CD14-positive monocyte (primary cell): ENCODE measurements at regions not wholly inside any gene's neighbourhood (a gene's known extent, or its start where the extent isn't known, plus 50 kb on each side); places are given as distances from the start of the nearest gene placed in this dataset.

Source experiments
- DNase-seq, 3 donors: peaks; one replicate each; pipeline ENCODE4 v3.0.0-alpha.2; 2011 to 2022
- H2AFZ ChIP-seq: 2 replicates; pipeline ENCODE4 v1.6.0; 2012; ENCODE audit warnings: mild to moderate bottlenecking, low read depth, low read length, inconsistent platforms; ENCODE audit not compliant: insufficient read depth, poor library complexity, severe bottlenecking
- H3K27ac ChIP-seq, 2 donors: 1 replicate in 1 of 2; 2 replicates in 1 of 2; pipeline ENCODE4 v1.5.1; 2012 to 2013; ENCODE audit warnings: low read length in 2 of 2, control low read depth in 1 of 2, inconsistent platforms in 1 of 2, low read depth in 1 of 2, mild to moderate bottlenecking in 1 of 2
- H3K27me3 ChIP-seq, 2 donors: one replicate each; pipeline versions ENCODE4 v1.6.0 to v1.6.1; 2011 to 2013; ENCODE audit warnings: low read length in 2 of 2; ENCODE audit not compliant: control insufficient read depth in 2 of 2, insufficient read depth in 2 of 2
- H3K36me3 ChIP-seq, 2 donors: replicated peaks in 1 of 2; 1 replicate in 1 of 2; 2 replicates in 1 of 2; pipeline versions ENCODE4 v1.5.1 to v1.6.1; 2012 to 2013; ENCODE audit warnings: low read length in 2 of 2, control low read depth in 1 of 2, inconsistent platforms in 1 of 2, mild to moderate bottlenecking in 1 of 2; ENCODE audit not compliant: insufficient read depth in 2 of 2, control insufficient read depth in 1 of 2
- H3K4me1 ChIP-seq, 2 donors: 1 replicate in 1 of 2; 2 replicates in 1 of 2; pipeline versions ENCODE4 v1.5.1 to v1.6.1; 2012 to 2013; ENCODE audit warnings: low read length in 2 of 2, control low read depth in 1 of 2, inconsistent platforms in 1 of 2, mild to moderate bottlenecking in 1 of 2, moderate library complexity in 1 of 2; ENCODE audit not compliant: insufficient read depth in 2 of 2, control insufficient read depth in 1 of 2
- H3K4me2 ChIP-seq: replicated peaks from 2 replicates; pipeline ENCODE3; 2012; ENCODE audit warnings: low read length, moderate library complexity, mild to moderate bottlenecking; ENCODE audit not compliant: poor library complexity, severe bottlenecking; ENCODE audit errors: extremely low read depth
- H3K4me3 ChIP-seq, 3 experiments: fragments of 200-600 bp in 1 of 3; sonication (generic) in 1 of 3; replicated peaks in 1 of 3; 1 replicate in 2 of 3; 2 replicates in 1 of 3; pipeline ENCODE4 v1.5.1; 2011 to 2013; ENCODE audit warnings: low read length in 3 of 3, mild to moderate bottlenecking in 3 of 3, control low read depth in 2 of 3, low read depth in 2 of 3, inconsistent platforms in 1 of 3, moderate library complexity in 1 of 3
- H3K79me2 ChIP-seq: 2 replicates; pipeline ENCODE4 v1.6.0; 2012; ENCODE audit warnings: mild to moderate bottlenecking, control low read depth, inconsistent platforms, low read length, moderate library complexity; ENCODE audit not compliant: insufficient read depth
- H3K9ac ChIP-seq: 2 replicates; pipeline ENCODE4 v1.6.0; 2017; ENCODE audit warnings: low read length, mild to moderate bottlenecking; ENCODE audit not compliant: insufficient read depth, poor library complexity, severe bottlenecking
- H3K9me3 ChIP-seq, 2 donors: replicated peaks in 1 of 2; 1 replicate in 1 of 2; 2 replicates in 1 of 2; pipeline versions ENCODE4 v1.5.1 to v1.6.1; 2012 to 2013; ENCODE audit warnings: low read length in 2 of 2, control low read depth in 1 of 2; ENCODE audit not compliant: control insufficient read depth in 1 of 2, insufficient read depth in 1 of 2
- H4K20me1 ChIP-seq: 2 replicates; pipeline ENCODE4 v1.6.0; 2012; ENCODE audit warnings: mild to moderate bottlenecking, low read length, control low read depth, moderate library complexity; ENCODE audit not compliant: insufficient read depth
- H3K27ac Mint-ChIP-seq, 7 donors: one replicate each; pipeline ENCODE4 v1.8.0; 2020; ENCODE audit warnings: mild to moderate bottlenecking in 7 of 7, mixed read lengths in 7 of 7, moderate library complexity in 6 of 7, inconsistent platforms in 2 of 7
- H3K27me3 Mint-ChIP-seq, 3 donors: one replicate each; pipeline ENCODE4 v1.8.0; 2021 to 2022; ENCODE audit warnings: low read depth in 3 of 3, mild to moderate bottlenecking in 3 of 3, mixed read lengths in 3 of 3, moderate library complexity in 3 of 3, inconsistent platforms in 1 of 3
- H3K36me3 Mint-ChIP-seq, 2 donors: one replicate each; pipeline ENCODE4 v1.8.0; 2020; ENCODE audit warnings: mixed read lengths in 2 of 2, inconsistent platforms in 1 of 2, mild to moderate bottlenecking in 1 of 2
- H3K4me1 Mint-ChIP-seq: one replicate; pipeline ENCODE4 v1.8.0; 2020; ENCODE audit warnings: mild to moderate bottlenecking, mixed read lengths
- H3K4me3 Mint-ChIP-seq, 2 donors: one replicate each; pipeline ENCODE4 v1.8.0; 2020; ENCODE audit warnings: mild to moderate bottlenecking in 2 of 2, mixed read lengths in 2 of 2, moderate library complexity in 1 of 2
- H3K9me3 Mint-ChIP-seq, 7 donors: one replicate each; pipeline ENCODE4 v1.8.0; 2020 to 2022; ENCODE audit warnings: mixed read lengths in 7 of 7, mild to moderate bottlenecking in 6 of 7, moderate library complexity in 6 of 7, inconsistent platforms in 2 of 7
- WGBS: methylation state at CpG from one replicate; pipeline ENCODE4 v1.1.5; 2013; ENCODE audit warnings: missing lambda C conversion rate; ENCODE audit not compliant: insufficient coverage; 5-methylcytosine and 5-hydroxymethylcytosine counted together
- intact Hi-C, 2 donors: fragments of 100-400 bp; cut with micrococcal nuclease; formaldehyde crosslinking; loops; one replicate each; pipeline versions ENCODE4 v1.15.0 to v1.15.1; 2023
- TF ChIP-seq, protein P1 (sequence below): fragments of 200-600 bp; IDR thresholded peaks from one replicate; pipeline ENCODE4 v1.8.0; 2022; ENCODE audit warnings: antibody characterized with exemption, mild to moderate bottlenecking

DNA sequence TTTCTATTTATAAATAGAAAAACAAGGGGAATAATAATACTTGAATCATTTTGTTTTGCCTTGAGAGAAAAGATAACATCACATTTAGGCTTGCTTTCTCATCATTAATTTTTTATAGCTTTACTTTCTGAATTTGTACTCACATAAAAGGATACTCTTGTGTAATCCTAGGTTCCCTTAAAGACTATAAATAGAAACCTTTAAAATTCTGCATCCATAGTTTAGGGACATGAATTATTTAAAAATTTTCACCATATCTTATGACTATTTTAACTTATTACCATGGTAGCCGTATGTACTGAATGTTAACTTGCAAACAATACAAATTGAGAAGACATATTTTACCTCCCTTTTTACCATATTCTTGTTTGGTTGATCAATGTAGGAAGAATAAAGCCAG is 143.5 kb upstream of the CWC22 start:
- no peak overlapping the region for H3K4me2 ChIP-seq
- H4K20me1 ChIP-seq = no peaks in the 10 kb centered on the region
- intact Hi-C loops = no loop called here
- no peaks in the 10 kb centered on the region for H3K79me2 ChIP-seq
- H3K27me3 ChIP-seq = no peaks in the 10 kb centered on the region
- no peak overlapping the region for H3K9ac ChIP-seq
- no peaks in the 10 kb centered on the region for H3K27me3 Mint-ChIP-seq
- H3K9me3 Mint-ChIP-seq = peaks cover 0 to 2% (median 0%) of the 10 kb centered on the region in 7 donors
- H3K36me3 ChIP-seq = no peaks in the 10 kb centered on the region
- no peaks in the 10 kb centered on the region for H3K36me3 Mint-ChIP-seq
- H3K4me1 ChIP-seq = no peaks in the 10 kb centered on the region
- no peak overlapping the region for H3K27ac Mint-ChIP-seq
- H3K9me3 ChIP-seq = no peaks in the 10 kb centered on the region
- TF ChIP-seq, protein P1, sequence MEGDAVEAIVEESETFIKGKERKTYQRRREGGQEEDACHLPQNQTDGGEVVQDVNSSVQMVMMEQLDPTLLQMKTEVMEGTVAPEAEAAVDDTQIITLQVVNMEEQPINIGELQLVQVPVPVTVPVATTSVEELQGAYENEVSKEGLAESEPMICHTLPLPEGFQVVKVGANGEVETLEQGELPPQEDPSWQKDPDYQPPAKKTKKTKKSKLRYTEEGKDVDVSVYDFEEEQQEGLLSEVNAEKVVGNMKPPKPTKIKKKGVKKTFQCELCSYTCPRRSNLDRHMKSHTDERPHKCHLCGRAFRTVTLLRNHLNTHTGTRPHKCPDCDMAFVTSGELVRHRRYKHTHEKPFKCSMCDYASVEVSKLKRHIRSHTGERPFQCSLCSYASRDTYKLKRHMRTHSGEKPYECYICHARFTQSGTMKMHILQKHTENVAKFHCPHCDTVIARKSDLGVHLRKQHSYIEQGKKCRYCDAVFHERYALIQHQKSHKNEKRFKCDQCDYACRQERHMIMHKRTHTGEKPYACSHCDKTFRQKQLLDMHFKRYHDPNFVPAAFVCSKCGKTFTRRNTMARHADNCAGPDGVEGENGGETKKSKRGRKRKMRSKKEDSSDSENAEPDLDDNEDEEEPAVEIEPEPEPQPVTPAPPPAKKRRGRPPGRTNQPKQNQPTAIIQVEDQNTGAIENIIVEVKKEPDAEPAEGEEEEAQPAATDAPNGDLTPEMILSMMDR = no peak
- H3K27ac ChIP-seq = no peak overlapping the region
- H2AFZ ChIP-seq = no peak overlapping the region
- no peaks in the 10 kb centered on the region for H3K4me1 Mint-ChIP-seq
- H3K4me3 ChIP-seq = no peak overlapping the region
- DNase-seq = no peak
- no CpG with 5 or more reads among the region's 1 CpG for WGBS
- H3K4me3 Mint-ChIP-seq = no peak overlapping the region

DNA sequence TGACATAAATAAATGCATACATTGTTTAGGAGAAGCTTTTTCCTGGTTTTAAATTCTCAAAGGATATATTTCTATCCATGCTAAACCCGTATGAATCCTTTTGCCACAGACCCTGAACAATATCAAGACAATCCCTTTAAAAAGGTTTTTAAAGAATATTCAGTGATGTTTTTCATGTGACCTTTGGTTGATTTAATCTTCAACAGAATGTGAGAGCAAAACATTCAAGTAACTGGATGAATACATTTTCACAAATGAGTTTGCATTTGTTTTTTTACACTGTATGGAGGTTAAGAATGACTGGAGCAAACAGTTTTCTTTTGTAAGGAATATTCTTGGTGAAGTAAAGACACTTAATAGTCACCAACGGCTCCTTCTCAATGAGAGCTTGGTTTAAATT is 139.4 kb upstream of the CWC22 start:
- no peaks in the 10 kb centered on the region for H3K36me3 ChIP-seq
- H3K27ac ChIP-seq = no peak overlapping the region
- no peaks in the 10 kb centered on the region for H3K9me3 ChIP-seq
- no peak overlapping the region for H3K4me3 ChIP-seq
- no peak overlapping the region for H2AFZ ChIP-seq
- intact Hi-C loops = no loop called here
- TF ChIP-seq, protein P1 = no peak
- Mint-ChIP-seq H3K4me3 (no peak overlapping the region), H3K4me1 (no peaks in the 10 kb centered on the region), H3K27me3 (no peaks in the 10 kb centered on the region), H3K36me3 (no peaks in the 10 kb centered on the region), H3K9me3 (peaks cover 0 to 2% (median 0%) of the 10 kb centered on the region in 7 donors), H3K27ac (no peak overlapping the region)
- no peaks in the 10 kb centered on the region for H3K27me3 ChIP-seq
- WGBS = no CpG with 5 or more reads among the region's 2 CpGs
- no peak for DNase-seq
- H3K9ac ChIP-seq = no peak overlapping the region
- no peaks in the 10 kb centered on the region for H4K20me1 ChIP-seq
- no peaks in the 10 kb centered on the region for H3K79me2 ChIP-seq
- H3K4me1 ChIP-seq = no peaks in the 10 kb centered on the region
- H3K4me2 ChIP-seq = no peak overlapping the region
